GM18867 (cell line): ENCODE measurements at regions not wholly inside any gene's neighbourhood (a gene's known extent, or its start where the extent isn't known, plus 50 kb on each side); places are given as distances from the start of the nearest gene placed in this dataset.
"Not testable (repeated sequence)": the region's sequence is repeated elsewhere in the genome, so short reads cannot be mapped to it uniquely, and the experiment has no call there.

Experiments
- ATAC-seq: cut with Tn5 transposase; IDR thresholded peaks from one replicate; pipeline ENCODE4 v1.9.1; 2021; ENCODE audit warnings: mild to moderate bottlenecking, moderate library complexity; ENCODE audit not compliant: unreplicated experiment

GRCh38 chr15:70578196-70578595, 185.2 kb downstream of the UACA start:
- no peak for ATAC-seq

GRCh38 chr15:70576696-70577095, 186.7 kb downstream of the UACA start:
- ATAC-seq, result no peak

GRCh38 chr15:70576276-70576675, 187.1 kb downstream of the UACA start:
- ATAC-seq, result no peak

- ATAC-seq, result no peak
Observed at GRCh38 chr15:70575231-70576226, 187.8 kb downstream of the UACA start.

GRCh38 chr15:70574325-70574724, 189.0 kb downstream of the UACA start:
- not testable (repeated sequence) for ATAC-seq

- ATAC-seq, result no peak
Observed at GRCh38 chr15:70573121-70573850, 190.1 kb downstream of the UACA start.

- no peak for ATAC-seq
Observed at GRCh38 chr15:70569714-70570231, 193.6 kb downstream of the UACA start.

GRCh38 chr15:70569091-70569713, 194.2 kb downstream of the UACA start:
- ATAC-seq, result no peak

GRCh38 chr15:70566989-70567388, 196.4 kb downstream of the UACA start:
- no peak for ATAC-seq

GRCh38 chr15:70566047-70566835, 197.1 kb downstream of the UACA start:
- no peak for ATAC-seq

- no peak for ATAC-seq
Observed at GRCh38 chr15:70563561-70564095, 199.7 kb downstream of the UACA start.

GRCh38 chr15:70562906-70563305, 200.5 kb downstream of the UACA start:
- no peak for ATAC-seq

- no peak for ATAC-seq
Observed at GRCh38 chr15:70561885-70562284, 201.5 kb downstream of the UACA start.

- no peak for ATAC-seq
Observed at GRCh38 chr15:70560617-70561328, 202.6 kb downstream of the UACA start.

- no peak for ATAC-seq
Observed at GRCh38 chr15:70559265-70560239, 203.8 kb downstream of the UACA start.

- no peak for ATAC-seq
Observed at GRCh38 chr15:70558406-70559264, 204.7 kb downstream of the UACA start.

- no peak for ATAC-seq
Observed at GRCh38 chr15:70557521-70558258, 205.7 kb downstream of the UACA start.
